ENCODE measurements at regions not wholly inside any gene's neighbourhood (a gene's known extent, or its start where the extent isn't known, plus 50 kb on each side); places are given as distances from the start of the nearest gene placed in this dataset.
A peak's percentile ranks its signal among the peaks of the same experiment; 100 is the strongest.

GRCh38 chr2:15681089-15681885, 89.6 kb downstream of the DDX1 start:
- TF ChIP-seq POLR2AphosphoS5 (IDR thresholded peaks at IDR 0.05) (no peak), CTCF (IDR thresholded peaks at IDR 0.05) (no peak), POLR2A (IDR thresholded peaks at IDR 0.05) (no peak)
- Histone ChIP-seq H3K9me3 (no peaks in the 10 kb centered on the region), H3K27ac (no peak overlapping the region), H3K4me3 (no peak overlapping the region), H3K27me3 (no peaks in the 10 kb centered on the region), H3K4me1 (no peaks in the 10 kb centered on the region), H3K36me3 (no peaks in the 10 kb centered on the region)
- DNase-seq (ENCODE audit: low spot score in 2 of 2): no peak
- intact Hi-C loops (cut with DNase I; ENCODE audit: low total_unique reads): no loop called here

- Histone ChIP-seq H3K27me3 (no peaks in the 10 kb centered on the region), H3K9me3 (no peaks in the 10 kb centered on the region), H3K36me3 (no peaks in the 10 kb centered on the region), H3K4me3 (no peak overlapping the region), H3K27ac (peak overlapping the region in 1 of 2 donors; percentile 32), H3K4me1 (no peaks in the 10 kb centered on the region)
- DNase-seq (ENCODE audit: low spot score in 2 of 2): no peak
- intact Hi-C loops (cut with DNase I; ENCODE audit: low total_unique reads): no loop called here
- TF ChIP-seq POLR2AphosphoS5 (IDR thresholded peaks at IDR 0.05) (no peak), CTCF (IDR thresholded peaks at IDR 0.05) (no peak), POLR2A (IDR thresholded peaks at IDR 0.05) (no peak)
Measured at GRCh38 chr2:15682354-15682753, 90.7 kb downstream of the DDX1 start.

GRCh38 chr2:15684161-15685039, 92.7 kb downstream of the DDX1 start:
- no peak overlapping the region for H3K4me3 ChIP-seq
- no peak for DNase-seq (ENCODE audit: low spot score in 2 of 2)
- H3K9me3 ChIP-seq: no peaks in the 10 kb centered on the region
- no peak overlapping the region for H3K27ac ChIP-seq
- no peaks in the 10 kb centered on the region for H3K4me1 ChIP-seq
- TF ChIP-seq POLR2AphosphoS5 (IDR thresholded peaks at IDR 0.05) (no peak), CTCF (IDR thresholded peaks at IDR 0.05) (no peak), POLR2A (IDR thresholded peaks at IDR 0.05) (no peak)
- intact Hi-C loops (cut with DNase I; ENCODE audit: low total_unique reads): no loop called here
- no peaks in the 10 kb centered on the region for H3K36me3 ChIP-seq
- H3K27me3 ChIP-seq: no peaks in the 10 kb centered on the region

DNA sequence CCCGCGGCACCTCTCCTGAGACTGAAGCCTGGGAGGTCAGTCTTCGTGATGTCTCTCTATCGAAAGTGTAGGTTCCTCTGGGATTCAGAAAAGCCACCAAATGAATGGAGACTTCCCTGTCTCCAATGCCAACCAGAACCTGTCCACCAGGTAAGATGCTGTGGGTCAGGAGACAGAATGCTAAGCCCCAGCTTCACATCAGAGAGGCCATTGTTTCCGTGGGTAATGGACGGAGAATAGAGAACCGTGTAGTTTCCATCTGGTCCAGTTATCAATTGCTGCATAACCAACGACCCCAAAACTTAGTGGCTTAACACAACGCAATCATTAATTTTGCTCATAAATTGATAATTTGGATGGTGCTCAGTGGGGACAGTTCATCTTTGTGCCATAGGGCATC, 93.5 kb downstream of the DDX1 start:
- Histone ChIP-seq H3K4me3 (no peak overlapping the region), H3K27ac (no peak overlapping the region), H3K4me1 (no peaks in the 10 kb centered on the region), H3K36me3 (no peaks in the 10 kb centered on the region), H3K27me3 (no peaks in the 10 kb centered on the region), H3K9me3 (no peaks in the 10 kb centered on the region)
- TF ChIP-seq POLR2AphosphoS5 (IDR thresholded peaks at IDR 0.05) (no peak), POLR2A (IDR thresholded peaks at IDR 0.05) (no peak), CTCF (IDR thresholded peaks at IDR 0.05) (no peak)
- intact Hi-C loops (cut with DNase I; ENCODE audit: low total_unique reads): no loop called here
- DNase-seq (ENCODE audit: low spot score in 2 of 2): no peak

DNA sequence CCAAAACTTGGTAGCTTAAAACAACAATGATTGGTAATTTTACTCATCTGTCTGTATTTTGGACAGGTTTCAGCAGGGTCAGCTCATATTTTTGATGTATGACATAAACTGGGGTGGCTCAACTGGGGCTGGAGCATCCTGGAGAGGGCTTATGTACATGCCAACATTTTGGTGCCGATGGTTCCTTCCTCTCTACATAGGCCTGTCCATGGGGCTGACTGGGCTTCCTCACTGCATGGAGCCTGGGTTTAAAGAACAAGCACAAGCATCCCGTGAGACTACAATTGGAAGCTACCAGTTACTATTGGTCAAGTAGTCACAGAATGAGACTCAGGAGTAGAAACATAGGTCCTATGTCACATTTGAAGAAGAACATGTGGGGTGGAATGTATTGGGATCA, 95.0 kb downstream of the DDX1 start:
- no peak for DNase-seq (ENCODE audit: low spot score in 2 of 2)
- intact Hi-C loops (cut with DNase I; ENCODE audit: low total_unique reads): no loop called here
- no peak overlapping the region for H3K4me3 ChIP-seq
- no peak for TF ChIP-seq POLR2AphosphoS5 (IDR thresholded peaks at IDR 0.05)
- TF ChIP-seq CTCF (IDR thresholded peaks at IDR 0.05): no peak
- no peak for TF ChIP-seq POLR2A (IDR thresholded peaks at IDR 0.05)
- no peaks in the 10 kb centered on the region for H3K36me3 ChIP-seq
- H3K27ac ChIP-seq: no peak overlapping the region
- no peaks in the 10 kb centered on the region for H3K9me3 ChIP-seq
- H3K4me1 ChIP-seq: no peaks in the 10 kb centered on the region
- no peaks in the 10 kb centered on the region for H3K27me3 ChIP-seq
